ENCODE measurements at regions not wholly inside any gene's neighbourhood (a gene's known extent, or its start where the extent isn't known, plus 50 kb on each side); places are given as distances from the start of the nearest gene placed in this dataset.

DNA sequence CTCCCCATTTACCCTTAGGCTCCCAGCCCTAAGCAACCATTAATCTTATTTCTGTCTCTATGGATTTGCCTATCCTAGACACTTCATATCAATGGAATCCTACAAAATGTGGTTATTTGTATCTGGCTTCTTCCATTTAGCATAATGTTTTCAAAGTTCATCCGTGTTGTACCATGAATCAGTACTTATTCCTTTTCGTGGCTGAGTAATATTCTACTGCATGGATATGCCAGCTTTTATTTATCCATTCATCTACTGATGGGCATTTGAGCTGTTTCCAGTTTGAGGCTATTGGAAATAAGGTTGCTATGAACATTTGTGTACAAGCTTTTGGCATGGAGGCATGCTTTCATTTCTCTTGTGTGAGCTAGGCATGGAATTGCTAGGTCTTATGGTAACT lies 121.1 kb downstream of the WDR11 start:
- TF ChIP-seq, protein P1, sequence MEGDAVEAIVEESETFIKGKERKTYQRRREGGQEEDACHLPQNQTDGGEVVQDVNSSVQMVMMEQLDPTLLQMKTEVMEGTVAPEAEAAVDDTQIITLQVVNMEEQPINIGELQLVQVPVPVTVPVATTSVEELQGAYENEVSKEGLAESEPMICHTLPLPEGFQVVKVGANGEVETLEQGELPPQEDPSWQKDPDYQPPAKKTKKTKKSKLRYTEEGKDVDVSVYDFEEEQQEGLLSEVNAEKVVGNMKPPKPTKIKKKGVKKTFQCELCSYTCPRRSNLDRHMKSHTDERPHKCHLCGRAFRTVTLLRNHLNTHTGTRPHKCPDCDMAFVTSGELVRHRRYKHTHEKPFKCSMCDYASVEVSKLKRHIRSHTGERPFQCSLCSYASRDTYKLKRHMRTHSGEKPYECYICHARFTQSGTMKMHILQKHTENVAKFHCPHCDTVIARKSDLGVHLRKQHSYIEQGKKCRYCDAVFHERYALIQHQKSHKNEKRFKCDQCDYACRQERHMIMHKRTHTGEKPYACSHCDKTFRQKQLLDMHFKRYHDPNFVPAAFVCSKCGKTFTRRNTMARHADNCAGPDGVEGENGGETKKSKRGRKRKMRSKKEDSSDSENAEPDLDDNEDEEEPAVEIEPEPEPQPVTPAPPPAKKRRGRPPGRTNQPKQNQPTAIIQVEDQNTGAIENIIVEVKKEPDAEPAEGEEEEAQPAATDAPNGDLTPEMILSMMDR (IDR thresholded peaks at IDR 0.05; ENCODE audit: insufficient read depth, low read depth, low read length): no peak
- no peak for TF ChIP-seq EZH2 (IDR thresholded peaks at IDR 0.05; ENCODE audit: insufficient read depth, low read length)

Measured in astrocyte (in vitro differentiated cells and primary cell).